Activated CD4-positive, CD25-positive, alpha-beta regulatory T cell treated with anti-CD3 and anti-CD28 coated beads, Interleukin-2, amount 50 U/mL, for 16 hours (primary cell): ENCODE measurements at regions not wholly inside any gene's neighbourhood (a gene's known extent, or its start where the extent isn't known, plus 50 kb on each side); places are given as distances from the start of the nearest gene placed in this dataset.

Experiments
- DNase-seq: peaks from one replicate; pipeline ENCODE4 v3.0.0-alpha.2; 2020; ENCODE audit warnings: low read depth, low spot score

DNA sequence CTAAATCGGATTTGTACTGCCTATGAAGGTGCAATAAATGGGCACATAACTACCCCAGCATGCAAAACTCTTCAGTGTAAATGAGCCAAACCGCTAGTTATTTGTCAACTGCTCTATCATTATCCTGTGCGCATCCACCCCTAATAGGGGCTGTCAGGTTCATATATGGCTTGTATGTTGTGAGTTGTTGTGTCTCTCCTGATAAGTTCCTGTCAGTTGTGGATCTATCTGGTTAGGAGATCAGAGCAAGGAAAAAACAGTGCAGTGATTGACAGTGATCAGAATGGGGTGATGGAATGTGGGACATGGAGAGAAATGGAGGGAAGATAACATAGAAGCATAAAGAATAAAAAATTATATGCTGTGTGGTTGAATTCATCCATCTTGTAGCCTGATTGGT lies 686.9 kb upstream of the ID4 start:
- DNase-seq: no peak

DNA sequence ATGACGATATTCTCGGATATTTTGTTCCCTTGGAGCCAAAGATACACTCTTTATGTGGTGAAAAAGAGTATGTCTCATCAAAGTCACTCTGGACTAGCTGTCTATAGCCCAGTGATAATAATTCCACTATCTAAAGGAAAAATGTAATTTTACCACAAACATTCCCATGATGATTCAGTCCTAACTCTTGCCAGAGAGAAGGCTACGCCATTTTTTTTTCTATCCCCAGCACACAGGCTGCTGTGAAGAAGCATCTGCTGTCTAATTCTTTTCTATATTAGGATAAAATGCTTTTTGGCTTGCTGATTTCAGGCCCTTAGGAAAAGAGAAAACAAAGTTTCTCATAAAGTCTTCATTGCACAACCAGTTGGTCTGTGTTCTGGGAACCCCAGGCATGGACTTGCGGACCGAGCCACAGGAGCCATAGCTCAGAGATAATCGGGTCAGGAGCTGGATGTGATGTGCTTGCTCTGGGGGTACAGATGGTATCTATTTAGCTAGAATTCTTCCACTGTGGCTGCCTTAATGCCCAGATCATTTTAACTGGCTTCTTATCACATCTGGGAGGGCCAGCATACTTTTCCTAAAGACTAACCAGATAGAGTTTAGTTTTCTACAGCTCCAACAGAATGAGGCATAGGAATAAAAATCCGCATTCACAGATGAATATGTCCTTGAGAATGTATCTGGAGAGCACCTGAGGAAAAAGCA lies 683.7 kb upstream of the ID4 start:
- no peak for DNase-seq

DNA sequence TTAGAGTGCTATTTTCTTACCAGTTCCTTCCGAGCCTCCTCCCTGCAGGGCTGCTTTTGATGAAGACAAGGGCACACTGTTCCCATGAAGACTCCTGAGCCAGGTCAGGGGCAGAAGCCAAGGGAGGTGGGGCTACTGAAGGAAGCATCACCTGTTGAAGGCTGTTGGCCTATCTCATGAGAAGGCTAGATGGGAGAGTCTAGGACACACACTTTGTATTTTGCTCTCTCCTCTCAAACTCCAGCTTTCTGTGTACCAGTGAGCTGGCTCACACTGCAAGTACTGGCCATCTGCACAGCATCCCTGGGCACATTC lies 683.2 kb upstream of the ID4 start:
- no peak for DNase-seq

DNA sequence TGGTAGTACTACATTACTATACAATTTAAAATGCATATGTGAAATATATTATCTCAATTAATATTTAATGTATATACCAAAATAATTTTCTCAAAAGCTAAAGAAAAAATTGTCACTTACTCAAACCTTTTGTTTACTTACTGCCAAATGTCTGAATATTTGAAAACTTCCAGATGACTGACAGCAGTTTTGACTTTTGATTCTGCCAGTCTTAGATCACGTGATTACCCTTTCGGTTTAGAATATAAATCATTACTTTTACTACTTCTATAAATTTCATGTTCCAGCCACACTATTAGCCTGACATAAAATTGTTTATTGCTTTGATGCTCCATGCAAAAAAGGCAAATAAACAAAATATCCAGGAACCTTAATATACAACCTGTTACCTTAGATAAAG lies 680.7 kb upstream of the ID4 start:
- DNase-seq: no peak

DNA sequence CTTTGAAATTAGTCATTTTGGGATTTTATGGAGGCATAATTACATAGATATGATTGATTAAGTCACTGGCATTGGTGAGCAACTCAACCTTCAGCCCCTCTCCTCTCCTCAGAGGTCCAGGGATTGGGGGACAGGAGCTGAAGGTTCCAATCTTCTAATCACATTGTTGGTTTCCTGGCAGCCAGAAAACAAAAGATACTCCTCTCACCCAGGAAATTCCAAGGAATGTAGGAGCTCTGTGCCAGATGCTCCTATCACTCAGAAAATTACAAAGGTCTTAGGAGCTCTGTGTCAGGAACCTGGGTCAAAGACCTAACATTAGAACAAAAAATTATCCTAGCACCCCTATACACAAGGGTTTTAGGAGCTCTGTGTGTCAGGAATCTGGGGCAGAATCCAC lies 679.7 kb upstream of the ID4 start:
- DNase-seq: no peak

DNA sequence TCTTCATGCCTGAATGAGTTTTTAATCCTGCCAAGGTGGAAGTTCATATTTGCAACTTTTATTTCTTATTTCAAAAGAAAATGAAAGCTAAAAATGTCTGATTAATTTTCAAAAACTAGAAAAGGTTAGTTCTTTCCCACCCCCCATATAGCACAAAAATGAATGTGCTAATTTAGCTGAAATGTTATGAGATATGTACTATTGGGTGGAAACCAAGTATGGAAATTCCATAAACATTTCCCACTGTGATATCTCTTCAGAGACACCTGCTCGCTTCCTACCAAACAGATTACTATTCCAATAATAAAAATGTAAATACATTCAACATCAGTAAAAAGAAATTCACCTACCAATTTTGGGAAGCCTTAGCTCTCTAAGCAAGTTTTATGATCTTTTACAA lies 678.6 kb upstream of the ID4 start:
- DNase-seq: no peak

DNA sequence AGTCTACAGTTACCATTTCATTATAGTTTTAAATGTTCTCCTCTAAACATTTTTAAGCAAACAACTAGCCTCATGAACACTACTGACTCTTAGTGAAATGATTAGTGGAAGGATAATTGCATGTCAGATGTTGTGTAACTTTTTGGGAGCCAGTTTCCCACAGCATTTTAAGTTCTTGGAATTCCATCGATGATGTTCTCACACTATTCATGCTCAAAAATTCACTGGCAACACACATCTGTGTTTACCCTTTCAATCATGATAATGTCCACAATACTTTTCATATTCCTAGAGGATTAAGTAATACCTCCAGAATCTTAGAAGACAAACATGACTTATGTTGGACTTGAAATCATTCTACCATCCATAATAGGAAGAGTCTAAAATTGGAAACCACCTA lies 678.1 kb upstream of the ID4 start:
- no peak for DNase-seq

DNA sequence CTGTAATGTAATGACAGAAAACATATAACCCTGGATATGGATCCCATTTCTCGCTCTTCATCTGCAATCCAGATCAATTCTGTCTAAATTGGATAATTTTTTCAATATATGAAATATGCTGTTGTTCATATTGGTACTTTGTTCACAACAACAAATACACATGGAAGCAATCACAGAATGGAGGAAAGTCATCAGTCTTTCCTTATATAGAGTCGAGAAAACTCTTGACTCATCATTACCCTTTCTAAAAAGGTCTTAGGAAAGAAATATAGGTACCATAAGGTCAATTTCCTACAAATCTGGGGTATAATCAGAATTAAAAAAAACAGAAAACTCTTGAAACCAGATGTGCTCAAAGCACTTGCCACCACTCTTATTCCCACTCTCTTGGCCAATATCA lies 677.6 kb upstream of the ID4 start:
- no peak for DNase-seq

DNA sequence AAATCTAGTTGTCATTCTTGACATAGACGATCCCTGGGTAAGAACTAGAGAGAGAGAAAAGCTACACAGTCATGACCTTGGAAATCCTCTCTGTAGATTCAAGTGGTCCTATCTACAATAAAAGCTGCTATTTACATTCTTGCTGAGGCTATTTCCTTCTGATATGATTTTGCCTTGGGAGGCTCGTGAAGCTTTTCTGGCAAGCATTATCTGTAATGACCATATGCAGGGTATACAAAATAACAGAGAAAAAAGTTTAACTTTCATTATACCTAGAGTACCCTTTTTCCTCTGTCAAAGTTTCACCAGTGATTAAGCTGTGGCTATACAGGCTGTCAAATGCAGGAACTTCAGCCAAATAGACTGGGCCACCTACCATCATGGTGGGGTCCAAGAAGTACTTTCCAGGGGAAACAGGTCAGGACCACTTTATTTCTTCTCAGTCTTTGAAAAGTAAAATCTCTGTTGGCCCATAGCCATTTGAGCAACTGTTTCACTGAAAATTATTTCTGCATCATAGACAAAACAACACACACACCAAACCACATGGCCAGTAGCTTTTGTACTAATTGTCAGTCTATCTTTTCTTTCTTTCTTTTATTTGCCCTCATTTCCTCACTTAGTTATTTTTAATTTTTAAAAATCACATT lies 677.0 kb upstream of the ID4 start:
- no peak for DNase-seq

DNA sequence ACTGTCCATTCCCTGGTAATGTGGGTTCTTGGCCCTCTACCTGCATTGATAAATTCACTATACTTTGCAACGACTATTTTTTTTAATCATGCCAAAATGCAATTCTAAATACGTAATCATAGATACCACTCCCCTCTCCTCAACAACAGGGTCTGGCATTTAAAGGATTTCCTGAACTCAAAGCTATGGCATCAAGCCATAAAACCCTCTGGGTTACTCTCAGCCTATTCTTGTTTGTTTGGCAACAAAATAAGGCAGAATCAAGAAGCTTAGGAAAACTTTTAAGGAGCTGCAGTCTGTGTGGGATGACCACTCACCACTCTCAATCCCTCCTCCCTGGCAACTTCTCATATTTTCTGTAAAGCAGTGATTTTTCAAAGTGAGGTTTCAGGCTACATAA lies 669.9 kb upstream of the ID4 start:
- no peak for DNase-seq

DNA sequence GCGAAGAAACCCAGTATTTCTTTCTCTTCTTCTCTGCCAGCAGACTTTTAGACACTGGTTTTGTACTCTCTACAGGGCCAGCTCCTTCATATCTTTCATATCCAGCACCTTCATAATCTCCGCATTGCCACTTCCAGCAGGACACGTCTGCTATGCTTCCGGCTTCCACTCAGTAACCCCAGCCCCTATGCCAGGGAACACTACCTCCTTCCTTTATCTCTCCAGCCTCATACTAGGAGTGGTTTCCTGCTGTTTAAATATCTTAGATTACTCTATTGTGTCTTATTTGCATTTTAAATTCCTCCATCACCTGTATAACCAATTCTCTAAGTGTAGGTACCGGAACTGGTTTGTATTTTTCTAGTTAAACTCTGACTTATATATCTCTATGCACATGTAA lies 667.8 kb upstream of the ID4 start:
- DNase-seq: no peak

DNA sequence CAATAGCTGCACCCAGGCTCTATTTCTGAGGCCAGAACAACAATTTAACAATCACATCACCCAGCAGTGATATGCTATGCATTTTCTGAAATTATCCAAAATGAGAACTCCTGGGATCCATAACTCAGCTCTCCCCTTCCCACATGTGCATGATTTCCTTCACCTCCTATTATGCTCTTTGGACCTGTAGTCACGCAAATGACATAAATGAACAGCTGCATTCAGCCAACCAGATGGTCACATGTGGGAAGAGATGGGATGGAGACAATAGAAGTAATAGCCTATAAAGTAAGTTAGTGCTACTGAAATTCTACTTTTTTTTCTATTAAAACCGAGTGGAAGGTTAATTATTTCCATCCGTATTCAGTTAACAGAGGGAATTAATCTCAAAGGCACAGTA lies 662.1 kb upstream of the ID4 start:
- DNase-seq: no peak

DNA sequence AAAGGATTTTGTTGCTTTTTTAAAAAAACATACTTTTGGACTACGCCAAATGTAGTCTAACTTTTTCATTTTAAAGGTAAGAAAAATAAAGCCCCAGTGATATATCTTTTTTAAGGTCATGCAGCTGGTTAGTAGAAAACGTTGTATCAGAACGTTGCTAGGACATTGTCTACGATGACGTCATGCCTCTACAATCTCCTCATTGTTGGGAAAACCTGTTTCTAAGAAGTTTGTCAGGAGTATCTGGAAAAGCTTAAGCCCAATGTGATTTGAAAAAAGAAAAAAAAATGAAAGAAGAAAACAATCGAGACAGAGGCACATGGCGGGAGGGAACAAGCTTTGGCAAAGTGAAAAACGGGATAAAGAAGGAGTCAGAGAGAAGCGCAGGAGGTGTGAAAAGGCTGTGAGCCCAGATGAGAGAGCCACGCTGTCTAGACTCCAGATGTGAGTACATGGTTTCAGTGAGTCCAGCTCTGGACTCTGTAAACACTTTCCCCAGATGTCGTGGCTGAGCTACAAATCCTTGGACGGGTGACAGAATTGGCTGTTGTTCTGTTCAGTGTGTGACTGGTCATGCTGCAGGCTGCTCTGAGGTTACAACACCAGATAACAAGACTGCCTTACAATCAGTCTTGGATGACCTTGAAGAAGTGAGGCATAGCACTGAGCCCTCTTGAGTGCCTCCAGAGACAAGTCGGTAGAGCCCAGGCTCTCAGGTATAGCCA lies 656.7 kb upstream of the ID4 start:
- no peak for DNase-seq

DNA sequence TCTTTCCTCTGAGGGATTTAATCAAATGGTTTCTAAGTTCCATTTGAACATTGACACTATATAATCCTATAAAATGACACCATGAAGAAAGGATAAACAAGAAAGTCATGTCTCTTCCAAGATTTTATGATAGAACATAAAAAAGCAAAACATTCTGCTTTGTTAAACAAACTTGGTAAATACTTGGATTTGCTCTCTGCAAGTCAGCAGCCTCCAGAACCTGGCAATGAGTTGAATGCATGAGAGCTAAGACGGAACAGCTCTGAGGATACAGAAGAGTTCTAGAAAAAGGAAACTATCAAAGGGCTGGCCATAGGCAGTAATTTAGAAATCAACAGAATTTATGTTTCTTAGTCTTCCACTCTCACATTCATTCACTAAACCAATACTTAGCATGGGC lies 656.0 kb upstream of the ID4 start:
- DNase-seq: no peak

DNA sequence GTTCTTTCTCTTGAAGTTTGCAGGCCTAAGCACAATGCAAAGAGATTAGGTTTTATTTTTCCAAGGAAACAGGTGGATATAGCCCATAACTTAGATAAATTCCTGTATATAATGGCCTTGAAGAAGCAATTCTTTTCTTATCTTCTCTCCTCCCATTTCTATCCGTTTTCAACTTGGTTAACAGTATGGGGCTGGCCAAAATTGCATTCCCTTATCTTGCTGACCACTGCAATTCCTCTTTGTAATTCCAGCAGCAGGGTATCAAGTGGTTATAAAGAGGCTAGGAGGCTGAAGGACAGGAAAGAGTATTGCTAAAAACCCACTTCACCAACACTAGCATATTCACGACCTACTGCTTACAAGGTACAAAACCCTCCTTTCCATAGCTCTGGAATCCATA lies 643.5 kb upstream of the ID4 start:
- no peak for DNase-seq

DNA sequence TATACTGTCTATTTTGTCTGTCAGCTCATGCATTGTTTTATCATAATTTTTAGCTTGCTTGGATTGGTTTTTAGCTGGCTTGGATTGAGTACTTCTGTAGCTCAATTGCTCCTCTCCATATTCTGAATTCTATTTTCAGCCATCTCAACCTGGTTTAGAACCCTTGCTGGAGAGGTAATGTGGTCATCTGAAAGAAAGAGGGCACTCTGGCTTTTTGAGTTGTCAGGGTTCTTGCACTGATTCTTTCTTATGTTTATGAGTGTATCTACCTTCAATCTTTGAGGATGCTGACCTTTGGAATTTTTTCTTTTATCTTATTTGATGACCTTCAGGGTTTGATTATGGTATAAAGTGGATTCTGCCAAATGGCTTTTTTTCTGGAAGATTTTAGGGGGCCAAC lies 632.7 kb upstream of the ID4 start:
- no peak for DNase-seq

DNA sequence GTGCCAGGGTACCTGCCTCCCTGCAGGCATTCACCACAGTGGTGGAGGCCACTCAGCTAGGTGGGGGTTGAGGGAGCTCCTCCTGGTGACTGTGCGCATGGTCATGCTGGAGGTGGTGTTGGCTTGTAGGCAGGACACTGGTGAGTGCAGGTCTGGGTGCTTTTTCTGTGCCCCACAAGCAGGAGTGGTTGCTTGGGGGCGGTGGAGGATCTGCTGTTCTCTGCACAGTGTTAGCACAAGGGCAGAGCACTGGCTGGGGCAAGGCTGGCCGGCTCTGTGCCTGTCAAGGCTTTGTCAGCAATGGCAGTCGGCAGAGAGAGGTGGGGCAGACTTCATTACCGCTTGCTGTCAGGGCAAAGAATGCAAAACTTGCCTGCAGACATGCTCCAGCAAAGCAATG lies 632.1 kb upstream of the ID4 start:
- no peak for DNase-seq

DNA sequence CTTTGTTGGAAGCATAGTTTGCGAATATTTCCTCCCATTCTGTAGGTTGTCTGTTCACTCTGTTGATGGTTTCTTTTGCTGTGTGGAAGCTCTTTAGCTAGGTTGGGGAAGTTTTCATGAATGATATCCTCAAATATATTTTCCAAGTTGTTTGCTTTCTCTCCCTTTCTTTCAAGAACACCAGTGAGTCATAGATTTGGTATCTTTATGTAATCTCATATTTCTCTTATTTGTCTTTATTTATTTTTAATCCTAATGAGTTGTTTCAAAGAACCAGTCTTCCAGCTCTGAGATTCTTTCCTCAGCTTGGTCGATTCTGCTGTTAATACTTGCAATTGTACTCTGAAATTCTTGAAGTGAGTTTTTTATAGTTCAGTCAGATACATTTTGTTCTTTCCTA lies 628.0 kb upstream of the ID4 start:
- no peak for DNase-seq

DNA sequence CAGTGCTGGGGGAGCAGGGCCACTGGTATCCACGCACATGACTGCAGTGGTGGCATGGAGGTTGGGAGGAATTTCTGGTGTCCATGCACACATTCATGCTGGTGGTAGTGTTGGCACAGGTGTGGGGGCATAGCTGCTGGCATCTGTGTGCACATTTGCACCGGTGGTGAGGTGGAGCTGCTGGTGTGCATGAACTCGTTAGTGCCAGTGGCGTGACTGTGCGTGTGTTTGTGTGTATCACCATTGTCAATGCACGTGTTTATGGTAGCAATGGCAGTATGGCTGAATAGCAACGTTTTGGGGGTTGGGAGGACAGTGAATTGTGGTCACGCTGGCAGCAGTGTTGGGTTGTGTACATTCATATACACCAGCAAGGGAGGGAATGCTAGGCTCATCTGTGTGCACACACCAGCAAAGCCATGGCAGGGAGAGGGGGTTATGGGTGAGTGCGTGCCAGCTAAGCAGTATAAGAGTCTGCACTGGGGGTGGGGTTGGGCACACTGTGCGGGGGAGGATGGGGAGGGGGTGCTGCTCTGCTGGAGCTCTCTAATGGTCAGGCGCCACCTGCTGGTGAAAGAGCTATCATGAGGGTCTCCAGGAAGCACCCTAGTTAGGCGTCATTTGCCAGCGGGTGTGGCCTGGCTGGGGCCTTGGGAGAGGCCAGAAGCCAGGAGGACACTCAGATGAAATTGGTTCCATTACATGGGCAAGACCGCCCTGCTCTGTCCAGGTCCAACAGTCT lies 626.1 kb upstream of the ID4 start:
- DNase-seq: no peak

DNA sequence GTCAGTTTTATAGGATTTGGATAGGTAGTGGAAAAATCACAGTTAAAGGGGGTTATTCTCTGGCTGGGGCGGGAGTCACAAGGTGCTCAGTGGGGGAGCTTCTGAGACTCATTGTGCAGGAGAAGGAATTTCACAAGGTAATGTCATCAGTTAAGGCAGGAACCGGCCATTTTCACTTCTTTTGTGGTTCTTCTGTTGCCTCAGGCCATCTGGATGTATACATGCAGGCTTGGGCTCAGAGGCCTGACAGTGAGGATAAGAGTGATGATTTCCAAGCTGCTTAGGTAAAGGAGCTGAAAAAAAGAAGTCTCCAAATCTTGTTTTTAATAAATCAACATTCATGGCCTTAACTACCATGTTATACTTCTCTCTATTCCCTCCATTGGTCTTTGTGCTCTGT lies 622.9 kb upstream of the ID4 start:
- no peak for DNase-seq

DNA sequence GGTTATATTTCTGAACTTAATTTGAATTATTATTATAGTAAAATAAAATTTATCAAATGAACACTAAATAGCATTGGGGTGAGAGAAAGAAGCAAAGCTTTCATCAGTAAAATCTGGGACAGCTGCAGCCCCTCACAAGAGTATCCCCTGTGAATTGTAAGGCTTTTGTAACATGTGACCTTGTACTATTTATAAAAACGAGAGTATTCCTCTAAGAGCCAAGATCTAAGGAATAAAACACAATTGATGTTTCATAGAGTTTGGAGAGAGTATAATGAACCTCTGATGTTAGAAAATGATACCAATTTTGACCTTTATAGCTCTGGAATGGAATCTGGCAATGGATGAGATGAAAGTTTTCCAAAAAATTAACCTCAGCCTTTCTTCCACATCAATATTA lies 617.2 kb upstream of the ID4 start:
- DNase-seq: no peak

DNA sequence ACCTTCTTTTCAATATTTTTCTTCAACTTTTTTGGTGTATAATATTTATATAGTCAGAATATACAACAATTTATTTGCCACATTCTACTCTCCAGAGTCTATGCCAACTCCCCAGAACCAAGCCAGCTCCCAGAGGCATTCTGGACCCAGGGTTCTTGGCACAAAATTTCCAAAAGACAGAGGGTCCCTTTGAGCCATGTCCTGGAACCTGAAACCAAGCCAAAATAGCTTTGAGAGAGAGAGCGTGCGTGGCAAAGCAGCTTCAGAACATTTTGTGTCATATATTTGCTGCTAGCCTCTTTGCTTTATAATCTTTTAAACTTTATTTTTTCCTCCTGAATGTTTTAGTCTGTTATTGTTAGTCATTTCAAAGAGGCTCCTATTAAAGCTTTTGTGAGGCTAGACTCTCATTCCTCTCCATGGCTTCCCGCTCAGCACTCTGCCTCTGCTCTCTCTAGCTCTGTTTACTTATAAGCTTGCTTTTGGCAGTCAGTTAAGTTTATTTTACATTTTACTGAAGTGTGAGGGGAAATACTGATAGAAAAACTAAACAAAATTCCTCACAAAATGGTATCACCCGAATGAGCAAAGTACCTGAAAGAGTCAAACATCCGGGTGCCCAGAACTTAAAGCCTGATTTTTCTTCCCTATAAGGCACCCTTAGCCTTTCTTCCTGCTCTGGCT lies 605.1 kb upstream of the ID4 start:
- DNase-seq: no peak
